ENCODE measurements at regions not wholly inside any gene's neighbourhood (a gene's known extent, or its start where the extent isn't known, plus 50 kb on each side); places are given as distances from the start of the nearest gene placed in this dataset.

GRCh38 chrX:122113376-122113775 is 1066.0 kb downstream of the GLUD2 start:
- TF ChIP-seq CTCF (IDR thresholded peaks at IDR 0.05) (no peak), POLR2A (IDR thresholded peaks at IDR 0.05) (no peak), EP300 (IDR thresholded peaks at IDR 0.05) (no peak)
